A549 (cell line): ENCODE measurements at regions not wholly inside any gene's neighbourhood (a gene's known extent, or its start where the extent isn't known, plus 50 kb on each side); places are given as distances from the start of the nearest gene placed in this dataset.

Experiments used
- ATAC-seq, 2 experiments: fragments of 200-7000 bp in 1 of 2; fragments of >200 bp in 1 of 2; cut with Nextera tagmentation in 1 of 2; cut with Tn5 transposase in 1 of 2; 3 replicates each; pipeline versions ENCODE4 v1.8.0 to v1.9.1; 2018 to 2020; ENCODE audit warnings: mild to moderate bottlenecking in 1 of 2, moderate library complexity in 1 of 2
- CTCF ChIA-PET: fragments of 300-600 bp; sonication (Branson Sonifier 250); formaldehyde crosslinking; extraction: SDS; loops from one replicate; lab custom pipeline; 2021; ENCODE audit warnings: antibody characterized with exemption, inconsistent platforms; lab: Yijun Ruan, JAX
- POLR2A ChIA-PET: fragments of 350-600 bp; formaldehyde crosslinking; extraction: SDS; loops from one replicate; lab custom pipeline; 2021; ENCODE audit warnings: antibody characterized with exemption, inconsistent platforms; lab: Yijun Ruan, JAX
- DNase-seq, 2 experiments: peaks; one replicate each; pipeline versions ENCODE4 v3.0.0 to v3.0.0-alpha.2; 2011 to 2016; ENCODE audit warnings: low read depth in 1 of 2, low spot score in 1 of 2
- FAIRE-seq: peaks from 2 replicates; lab custom pipeline; 2011; peaks lifted over from hg19 to GRCh38; lab: Jason Lieb, UNC
- H3K27ac ChIP-seq, 2 experiments: fragments of >200 bp; sonication (Bioruptor Twin); formaldehyde crosslinking; 3 replicates each; pipeline ENCODE4 v1.5.1; 2016 to 2017
- H3K4me1 ChIP-seq: fragments of >200 bp; sonication (Bioruptor Twin); formaldehyde crosslinking; 3 replicates; pipeline ENCODE4 v1.6.1; 2016
- H3K4me2 ChIP-seq: fragments of >200 bp; sonication (Bioruptor Twin); formaldehyde crosslinking; 3 replicates; pipeline ENCODE4 v1.6.1; 2016
- H3K4me3 ChIP-seq: fragments of >200 bp; sonication (Bioruptor Twin); formaldehyde crosslinking; 3 replicates; pipeline ENCODE4 v1.5.1; 2016
- H3K9me3 ChIP-seq: fragments of >200 bp; sonication (Bioruptor Twin); formaldehyde crosslinking; 3 replicates; pipeline ENCODE4 v1.6.1; 2016
- BCL3 ChIP-seq: fragments of >200 bp; sonication (Bioruptor Twin); formaldehyde crosslinking; IDR thresholded peaks from 3 replicates; pipeline ENCODE4 v1.6.1; 2016
- BHLHE40 ChIP-seq: IDR thresholded peaks from 2 replicates; pipeline ENCODE4 v1.6.1; 2012; ENCODE audit warnings: low read depth, low read length, inconsistent platforms
- CBX2 ChIP-seq: fragments of 200-600 bp; sonication (generic); IDR thresholded peaks from 2 replicates; pipeline ENCODE4 v1.6.1; 2016; ENCODE audit warnings: low read depth, mild to moderate bottlenecking, borderline replicate concordance
- CBX8 ChIP-seq: fragments of 200-600 bp; sonication (generic); IDR thresholded peaks from 2 replicates; pipeline ENCODE4 v1.6.1; 2016
- CEBPB ChIP-seq, 2 experiments: fragments of >200 bp in 1 of 2; sonication (Bioruptor Twin) in 1 of 2; formaldehyde crosslinking in 1 of 2; IDR thresholded peaks; 2 replicates each; pipeline ENCODE4 v1.6.1; 2012 to 2016
- CHD4 ChIP-seq: fragments of 200-600 bp; sonication (generic); IDR thresholded peaks from 2 replicates; pipeline ENCODE4 v1.6.1; 2016; ENCODE audit warnings: antibody characterized with exemption, mild to moderate bottlenecking, borderline replicate concordance
- E2F6 ChIP-seq: IDR thresholded peaks from 2 replicates; pipeline ENCODE4 v1.6.1; 2012; ENCODE audit warnings: low read depth, borderline replicate concordance
- EHF ChIP-seq: fragments of 250-450 bp; sonication (Bioruptor Pico); IDR thresholded peaks from 2 replicates; pipeline ENCODE4 v1.5.0; 2020; ENCODE audit warnings: mild to moderate bottlenecking
- ESRRA ChIP-seq: fragments of 150-350 bp; IDR thresholded peaks from 2 replicates; pipeline ENCODE4 v1.6.1; 2014; ENCODE audit warnings: mild to moderate bottlenecking, low read length, borderline replicate concordance
- FOSL2 ChIP-seq, 2 experiments: fragments of 450-650 bp in 1 of 2; fragments of >200 bp in 1 of 2; sonication (Bioruptor Twin) in 1 of 2; formaldehyde crosslinking; IDR thresholded peaks; 2 replicates each; pipeline versions ENCODE4 v1.5.0 to v1.6.1; 2016 to 2020; ENCODE audit warnings: mild to moderate bottlenecking in 1 of 2, moderate library complexity in 1 of 2
- HDAC2 ChIP-seq: fragments of 200-600 bp; sonication (generic); IDR thresholded peaks from 2 replicates; pipeline ENCODE4 v1.6.1; 2016
- JUN ChIP-seq, 2 experiments: fragments of >200 bp; sonication (Bioruptor Twin); formaldehyde crosslinking; IDR thresholded peaks; 2 replicates in 1 of 2; 3 replicates in 1 of 2; pipeline ENCODE4 v1.6.1; 2016 to 2017
- JUNB ChIP-seq: fragments of >200 bp; sonication (Bioruptor Twin); formaldehyde crosslinking; IDR thresholded peaks from 2 replicates; pipeline ENCODE4 v1.6.1; 2016
- KDM1A ChIP-seq: fragments of 200-600 bp; sonication (generic); IDR thresholded peaks from 2 replicates; pipeline ENCODE4 v1.6.1; 2016; ENCODE audit warnings: low read depth, mild to moderate bottlenecking
- MYC ChIP-seq: IDR thresholded peaks from 2 replicates; pipeline ENCODE4 v1.6.1; 2012; ENCODE audit warnings: mild to moderate bottlenecking, inconsistent platforms, low read length, improper control_type of control experiment, borderline replicate concordance
- POLR2AphosphoS2 ChIP-seq: conservative IDR thresholded peaks from 2 replicates; pipeline ENCODE4 v1.6.1; 2012; ENCODE audit warnings: low read length, improper control_type of control experiment, inconsistent platforms
- RAD21 ChIP-seq, 2 experiments: fragments of >200 bp in 1 of 2; sonication (Bioruptor Twin) in 1 of 2; formaldehyde crosslinking in 1 of 2; IDR thresholded peaks in 1 of 2; conservative IDR thresholded peaks in 1 of 2; 2 replicates in 1 of 2; 3 replicates in 1 of 2; pipeline ENCODE4 v1.6.1; 2012 to 2018; ENCODE audit warnings: inconsistent platforms in 1 of 2
- RARB ChIP-seq: fragments of 250-450 bp; sonication (Bioruptor Pico); IDR thresholded peaks from 2 replicates; pipeline ENCODE4 v1.8.0; 2021; ENCODE audit warnings: mild to moderate bottlenecking, moderate library complexity
- RCOR1 ChIP-seq: fragments of 150-350 bp; IDR thresholded peaks from 2 replicates; pipeline ENCODE4 v1.6.1; 2014; ENCODE audit warnings: antibody characterized with exemption, low read length, low read depth
- RNF2 ChIP-seq: fragments of 200-600 bp; sonication (generic); IDR thresholded peaks from 2 replicates; pipeline ENCODE4 v1.6.1; 2016; ENCODE audit warnings: low read depth, mild to moderate bottlenecking, antibody characterized with exemption, moderate library complexity, borderline replicate concordance
- SREBF2 ChIP-seq: fragments of 450-650 bp; IDR thresholded peaks from 2 replicates; pipeline ENCODE4 v1.6.1; 2014; ENCODE audit warnings: mild to moderate bottlenecking, moderate library complexity
- ZFP36 ChIP-seq: fragments of 450-650 bp; IDR thresholded peaks from 2 replicates; pipeline ENCODE4 v1.6.1; 2014; ENCODE audit warnings: borderline replicate concordance; ENCODE audit not compliant: partially characterized antibody
- WGBS: methylation state at CpG from one replicate; pipeline ENCODE4 v1.1.6; 2017; ENCODE audit errors: missing lambda C conversion rate; 5-methylcytosine and 5-hydroxymethylcytosine counted together
- TF ChIP-seq, protein P1 (sequence below): IDR thresholded peaks from 2 replicates; pipeline ENCODE4 v1.6.1; 2012
- TF ChIP-seq, protein P2 (sequence below): IDR thresholded peaks from 2 replicates; pipeline ENCODE4 v1.6.1; 2012
- TF ChIP-seq, protein P3 (sequence below): fragments of 250-450 bp; sonication (Bioruptor Pico); IDR thresholded peaks from 2 replicates; pipeline ENCODE4 v1.5.0; 2020; ENCODE audit warnings: low read depth, mild to moderate bottlenecking, moderate library complexity
- TF ChIP-seq, protein P4 (sequence below): fragments of 200-600 bp; sonication (generic); IDR thresholded peaks from 2 replicates; pipeline ENCODE4 v1.6.1; 2016; ENCODE audit warnings: antibody characterized with exemption, mild to moderate bottlenecking, moderate library complexity

GRCh38 chr21:17432732-17433057, 80.1 kb upstream of the CXADR start:
- CTCF ChIA-PET: no interaction called here
- no peak overlapping the region for H3K4me3 ChIP-seq
- H3K4me1 ChIP-seq: 0 out of 3 replicates have a peak, but pooled peaks cover 5% of the 10 kb centered on the region
- no peak overlapping the region for H3K27ac ChIP-seq
- no peak for FAIRE-seq
- no peak overlapping the region for H3K4me2 ChIP-seq
- WGBS: 81% methylated on average over 3 of the region's 3 CpGs
- DNase-seq: no peak
- POLR2A ChIA-PET: no interaction called here
- H3K9me3 ChIP-seq: no peaks in the 10 kb centered on the region
- no peak for ATAC-seq
- TF ChIP-seq CEBPB (IDR thresholded peaks at IDR 0.05) (no peak), JUNB (no peak), CBX8 (no peak), ZFP36 (no peak), POLR2AphosphoS2 (no peak), BCL3 (no peak), JUN (IDR thresholded peaks at IDR 0.05) (no peak), BHLHE40 (no peak), ESRRA (no peak), E2F6 (no peak)
- TF ChIP-seq, protein P1, sequence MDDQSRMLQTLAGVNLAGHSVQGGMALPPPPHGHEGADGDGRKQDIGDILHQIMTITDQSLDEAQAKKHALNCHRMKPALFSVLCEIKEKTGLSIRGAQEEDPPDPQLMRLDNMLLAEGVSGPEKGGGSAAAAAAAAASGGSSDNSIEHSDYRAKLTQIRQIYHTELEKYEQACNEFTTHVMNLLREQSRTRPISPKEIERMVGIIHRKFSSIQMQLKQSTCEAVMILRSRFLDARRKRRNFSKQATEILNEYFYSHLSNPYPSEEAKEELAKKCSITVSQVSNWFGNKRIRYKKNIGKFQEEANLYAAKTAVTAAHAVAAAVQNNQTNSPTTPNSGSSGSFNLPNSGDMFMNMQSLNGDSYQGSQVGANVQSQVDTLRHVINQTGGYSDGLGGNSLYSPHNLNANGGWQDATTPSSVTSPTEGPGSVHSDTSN: no peak
- TF ChIP-seq, protein P2, sequence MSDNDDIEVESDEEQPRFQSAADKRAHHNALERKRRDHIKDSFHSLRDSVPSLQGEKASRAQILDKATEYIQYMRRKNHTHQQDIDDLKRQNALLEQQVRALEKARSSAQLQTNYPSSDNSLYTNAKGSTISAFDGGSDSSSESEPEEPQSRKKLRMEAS: no peak

GRCh38 chr21:17433730-17434129, 79.1 kb upstream of the CXADR start:
- CTCF ChIA-PET: no interaction called here

GRCh38 chr21:17435565-17436543, 77.0 kb upstream of the CXADR start:
- CTCF ChIA-PET: interaction anchor here (0.6 to 1.1 kb wide), 2 partner anchors 109 to 119 kb away, joined by 3 read pairs; no protein-coding TSS in a partner anchor
- no peak overlapping the region for H3K4me2 ChIP-seq
- no peak for TF ChIP-seq RARB
- TF ChIP-seq CBX2: no peak
- no peak for TF ChIP-seq RNF2
- TF ChIP-seq MYC: no peak
- TF ChIP-seq, protein P3, sequence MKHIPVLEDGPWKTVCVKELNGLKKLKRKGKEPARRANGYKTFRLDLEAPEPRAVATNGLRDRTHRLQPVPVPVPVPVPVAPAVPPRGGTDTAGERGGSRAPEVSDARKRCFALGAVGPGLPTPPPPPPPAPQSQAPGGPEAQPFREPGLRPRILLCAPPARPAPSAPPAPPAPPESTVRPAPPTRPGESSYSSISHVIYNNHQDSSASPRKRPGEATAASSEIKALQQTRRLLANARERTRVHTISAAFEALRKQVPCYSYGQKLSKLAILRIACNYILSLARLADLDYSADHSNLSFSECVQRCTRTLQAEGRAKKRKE (CRISPR knock-in tag): no peak
- TF ChIP-seq HDAC2: no peak
- TF ChIP-seq KDM1A: no peak
- no peak for TF ChIP-seq FOSL2 (IDR thresholded peaks at IDR 0.05)
- TF ChIP-seq FOSL2 (CRISPR knock-in tag; IDR thresholded peaks at IDR 0.05): no peak
- no peak for TF ChIP-seq ZFP36
- TF ChIP-seq, protein P4, sequence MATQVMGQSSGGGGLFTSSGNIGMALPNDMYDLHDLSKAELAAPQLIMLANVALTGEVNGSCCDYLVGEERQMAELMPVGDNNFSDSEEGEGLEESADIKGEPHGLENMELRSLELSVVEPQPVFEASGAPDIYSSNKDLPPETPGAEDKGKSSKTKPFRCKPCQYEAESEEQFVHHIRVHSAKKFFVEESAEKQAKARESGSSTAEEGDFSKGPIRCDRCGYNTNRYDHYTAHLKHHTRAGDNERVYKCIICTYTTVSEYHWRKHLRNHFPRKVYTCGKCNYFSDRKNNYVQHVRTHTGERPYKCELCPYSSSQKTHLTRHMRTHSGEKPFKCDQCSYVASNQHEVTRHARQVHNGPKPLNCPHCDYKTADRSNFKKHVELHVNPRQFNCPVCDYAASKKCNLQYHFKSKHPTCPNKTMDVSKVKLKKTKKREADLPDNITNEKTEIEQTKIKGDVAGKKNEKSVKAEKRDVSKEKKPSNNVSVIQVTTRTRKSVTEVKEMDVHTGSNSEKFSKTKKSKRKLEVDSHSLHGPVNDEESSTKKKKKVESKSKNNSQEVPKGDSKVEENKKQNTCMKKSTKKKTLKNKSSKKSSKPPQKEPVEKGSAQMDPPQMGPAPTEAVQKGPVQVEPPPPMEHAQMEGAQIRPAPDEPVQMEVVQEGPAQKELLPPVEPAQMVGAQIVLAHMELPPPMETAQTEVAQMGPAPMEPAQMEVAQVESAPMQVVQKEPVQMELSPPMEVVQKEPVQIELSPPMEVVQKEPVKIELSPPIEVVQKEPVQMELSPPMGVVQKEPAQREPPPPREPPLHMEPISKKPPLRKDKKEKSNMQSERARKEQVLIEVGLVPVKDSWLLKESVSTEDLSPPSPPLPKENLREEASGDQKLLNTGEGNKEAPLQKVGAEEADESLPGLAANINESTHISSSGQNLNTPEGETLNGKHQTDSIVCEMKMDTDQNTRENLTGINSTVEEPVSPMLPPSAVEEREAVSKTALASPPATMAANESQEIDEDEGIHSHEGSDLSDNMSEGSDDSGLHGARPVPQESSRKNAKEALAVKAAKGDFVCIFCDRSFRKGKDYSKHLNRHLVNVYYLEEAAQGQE: no peak
- no peak for TF ChIP-seq RAD21 (conservative IDR thresholded peaks at IDR 0.05 in 1 of 2, IDR thresholded peaks at IDR 0.05 in 1 of 2)
- no peak for TF ChIP-seq SREBF2
- no peak for TF ChIP-seq CBX8
- no peak for TF ChIP-seq RCOR1
- no peak for TF ChIP-seq CHD4

More at GRCh38 chr21:17433730-17434129, 79.1 kb upstream of the CXADR start:
- Histone ChIP-seq H3K4me2 (no peak overlapping the region), H3K27ac (no peak overlapping the region)
- DNase-seq: no peak
- TF ChIP-seq EHF (CRISPR knock-in tag): no peak
- TF ChIP-seq, all 56 proteins: peak for 0
- ATAC-seq (no peak), FAIRE-seq (no peak)
- Histone ChIP-seq H3K9me3 (no peaks in the 10 kb centered on the region), H3K4me3 (no peak overlapping the region), H3K4me1 (0 out of 3 replicates have a peak, but pooled peaks cover 5% of the 10 kb centered on the region)
- WGBS: 79% methylated on average over 2 of the region's 2 CpGs
- POLR2A ChIA-PET: no interaction called here

More at GRCh38 chr21:17435565-17436543, 77.0 kb upstream of the CXADR start:
- no peaks in the 10 kb centered on the region for H3K9me3 ChIP-seq
- peaks cover 9% of the 10 kb centered on the region; the same call in 2 of the 3 replicates for H3K4me1 ChIP-seq
- DNase-seq (peak in 1 of 2 experiments; percentile 12), FAIRE-seq (no peak), ATAC-seq (no peak)
- POLR2A ChIA-PET: no interaction called here
- WGBS: 59% methylated on average over 7 of the region's 7 CpGs
- H3K27ac ChIP-seq: no peak overlapping the region
- no peak overlapping the region for H3K4me3 ChIP-seq
